HG02759 (cell line): ENCODE measurements at regions not wholly inside any gene's neighbourhood (a gene's known extent, or its start where the extent isn't known, plus 50 kb on each side); places are given as distances from the start of the nearest gene placed in this dataset.

Experiments
- ATAC-seq: cut with Tn5 transposase; IDR thresholded peaks from one replicate; pipeline ENCODE4 v1.9.1; 2021; ENCODE audit warnings: mild to moderate bottlenecking, moderate library complexity; ENCODE audit not compliant: unreplicated experiment

DNA sequence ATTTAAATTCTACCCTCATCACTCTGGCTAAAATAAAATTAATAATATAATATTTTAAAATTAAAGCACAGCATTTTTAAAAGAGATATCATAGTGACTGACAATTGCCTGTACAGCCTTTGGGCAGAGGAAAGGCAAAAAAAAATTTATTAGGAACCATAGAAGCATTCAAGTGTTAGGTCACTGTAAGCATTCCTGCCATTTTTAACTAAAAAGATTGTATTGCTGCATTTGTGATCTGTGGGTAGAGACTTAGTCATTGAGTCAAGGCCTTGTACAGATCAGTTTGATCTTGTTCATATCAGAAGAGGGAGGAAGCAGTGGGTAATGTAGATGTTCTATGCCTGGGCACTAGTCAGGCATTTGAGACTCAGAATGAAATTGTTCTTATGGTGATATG lies 109.9 kb downstream of the LYPLAL1 start:
- ATAC-seq = no peak

DNA sequence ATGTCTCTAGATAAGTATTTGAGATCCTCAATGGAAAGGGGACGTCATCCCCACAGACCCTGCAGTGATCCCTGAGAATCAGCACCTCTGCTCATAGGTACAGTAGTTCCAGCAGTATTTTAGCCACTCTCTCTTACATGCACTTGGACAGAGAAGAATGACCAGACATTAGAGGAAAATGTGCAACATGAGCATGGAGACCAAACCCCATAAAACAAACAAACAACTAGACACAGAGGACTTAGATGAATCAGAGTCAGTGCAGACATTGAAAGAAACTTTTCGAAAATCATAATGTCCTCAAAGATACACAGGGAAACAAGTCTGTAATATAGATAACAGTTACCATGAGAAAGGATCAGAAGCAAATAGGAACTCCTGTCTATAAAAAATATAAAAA lies 108.2 kb downstream of the LYPLAL1 start:
- ATAC-seq = no peak

DNA sequence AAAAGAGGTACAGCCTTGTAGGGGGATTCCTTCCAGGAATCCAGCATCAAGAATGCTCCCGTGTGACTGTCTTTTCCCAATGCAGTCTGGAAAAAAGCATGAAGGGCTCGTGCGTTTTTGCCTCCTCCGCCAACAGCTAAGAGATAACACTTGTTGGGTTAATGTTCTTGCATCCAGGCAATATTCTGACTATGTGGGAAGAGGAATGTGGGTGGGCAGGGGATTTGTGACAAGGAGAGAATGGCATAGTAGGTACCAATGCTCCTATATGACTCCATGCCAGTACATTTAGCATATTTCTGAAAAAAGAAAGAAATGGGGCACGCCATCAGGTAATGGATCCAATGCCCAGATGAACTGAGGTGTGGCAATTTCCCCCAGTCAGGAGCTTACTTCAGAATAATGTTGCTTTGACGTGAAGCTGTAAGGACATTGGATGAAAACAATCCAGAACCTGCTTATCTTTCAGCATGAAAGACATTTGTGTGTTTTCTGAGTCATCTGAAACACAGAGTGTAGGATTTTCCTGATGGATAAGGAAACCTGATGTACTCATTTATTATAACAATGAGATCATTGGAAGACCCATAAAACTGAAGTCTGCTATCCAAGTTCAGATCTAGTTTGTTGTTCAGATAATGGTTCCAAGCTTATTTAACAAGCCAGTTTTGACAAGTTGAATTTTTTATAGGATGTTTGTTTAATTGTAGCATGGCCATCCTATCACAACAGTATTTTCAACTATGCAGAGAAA lies 105.5 kb downstream of the LYPLAL1 start:
- ATAC-seq = no peak

DNA sequence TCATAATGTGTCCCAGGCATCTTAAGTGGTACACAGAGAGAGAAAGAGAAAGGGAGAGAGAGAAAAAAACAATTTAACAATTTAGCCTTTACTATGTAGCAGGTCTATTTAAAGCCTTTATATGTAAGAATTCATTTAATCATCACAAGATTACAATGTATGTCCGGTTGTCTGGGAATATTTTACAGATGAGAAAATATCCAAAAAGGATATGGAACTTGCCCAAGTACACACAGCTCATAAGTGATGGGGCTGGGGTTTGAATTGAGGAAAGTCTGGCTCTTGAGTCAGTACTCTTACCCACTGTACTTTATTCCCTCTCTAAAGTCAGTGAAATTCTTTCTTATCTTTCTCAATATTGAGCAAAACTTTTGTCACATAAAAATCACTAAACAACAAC lies 104.6 kb downstream of the LYPLAL1 start:
- no peak for ATAC-seq

DNA sequence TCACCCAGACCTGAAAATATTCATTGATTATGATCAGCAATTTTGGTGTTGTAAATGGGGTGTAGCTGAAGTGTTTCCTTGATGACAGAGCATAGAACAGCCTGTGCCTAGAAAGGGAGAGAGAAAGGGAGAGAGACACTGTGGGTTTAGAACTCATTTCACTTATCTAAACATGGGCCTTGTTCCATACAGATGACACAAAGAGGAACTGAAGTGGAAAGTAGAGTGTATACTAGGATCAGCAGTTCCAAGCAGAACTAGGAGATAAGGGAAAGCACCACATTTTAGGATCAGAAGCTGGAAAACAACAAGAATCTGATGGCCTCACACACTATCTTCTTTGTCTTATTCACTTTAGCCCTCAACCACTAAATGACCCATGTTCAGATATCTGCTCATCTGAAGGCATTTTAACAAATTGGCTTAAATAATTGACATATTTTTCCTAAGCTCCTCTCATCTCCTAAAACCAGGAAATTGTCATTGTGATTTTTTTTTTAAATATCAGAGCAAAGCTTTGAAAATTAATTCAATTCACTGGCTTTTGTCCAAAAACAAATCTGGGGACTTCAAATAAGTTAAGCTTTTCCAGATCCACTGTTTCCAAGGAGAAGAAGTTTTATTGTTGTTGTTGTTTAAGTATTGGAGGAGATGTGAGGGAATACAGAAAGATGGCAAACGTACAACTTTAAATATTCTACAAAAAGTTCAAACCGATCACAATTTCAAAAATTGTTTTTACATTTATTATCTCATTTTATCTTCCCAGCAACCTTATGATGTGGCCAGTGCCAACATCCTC lies 103.8 kb downstream of the LYPLAL1 start:
- ATAC-seq = no peak

DNA sequence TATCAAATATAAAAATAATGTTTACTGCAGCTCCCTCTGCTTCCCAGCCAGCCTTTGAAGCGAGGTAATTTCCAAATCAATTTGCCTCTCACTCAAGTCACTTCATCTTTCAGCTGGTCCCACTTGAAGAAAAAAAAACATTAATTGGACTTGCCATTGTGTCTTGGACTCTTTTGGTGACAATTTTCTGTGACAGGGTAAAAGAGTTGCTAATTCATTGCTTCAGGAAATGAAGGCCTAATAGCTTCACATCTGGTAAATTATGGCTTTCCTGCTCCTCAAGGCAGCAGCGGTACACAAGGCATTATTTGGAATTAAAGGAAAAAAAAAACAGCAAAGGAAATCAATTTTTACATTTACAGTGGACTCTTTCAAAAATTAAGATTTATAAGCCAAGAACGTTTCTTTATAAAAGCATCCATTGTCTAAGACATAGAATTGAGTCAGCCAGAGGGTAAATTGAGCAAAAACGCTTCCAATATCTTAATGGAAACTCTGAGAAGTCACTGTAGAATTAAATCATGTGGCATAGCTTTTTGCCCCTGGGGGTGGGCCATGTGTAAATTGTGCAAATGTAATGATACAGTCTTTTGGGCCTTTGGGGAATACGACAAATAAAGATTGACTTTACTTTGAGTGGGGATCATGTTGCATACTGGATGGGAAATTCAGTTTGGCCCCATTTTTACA lies 102.5 kb downstream of the LYPLAL1 start:
- ATAC-seq = no peak

DNA sequence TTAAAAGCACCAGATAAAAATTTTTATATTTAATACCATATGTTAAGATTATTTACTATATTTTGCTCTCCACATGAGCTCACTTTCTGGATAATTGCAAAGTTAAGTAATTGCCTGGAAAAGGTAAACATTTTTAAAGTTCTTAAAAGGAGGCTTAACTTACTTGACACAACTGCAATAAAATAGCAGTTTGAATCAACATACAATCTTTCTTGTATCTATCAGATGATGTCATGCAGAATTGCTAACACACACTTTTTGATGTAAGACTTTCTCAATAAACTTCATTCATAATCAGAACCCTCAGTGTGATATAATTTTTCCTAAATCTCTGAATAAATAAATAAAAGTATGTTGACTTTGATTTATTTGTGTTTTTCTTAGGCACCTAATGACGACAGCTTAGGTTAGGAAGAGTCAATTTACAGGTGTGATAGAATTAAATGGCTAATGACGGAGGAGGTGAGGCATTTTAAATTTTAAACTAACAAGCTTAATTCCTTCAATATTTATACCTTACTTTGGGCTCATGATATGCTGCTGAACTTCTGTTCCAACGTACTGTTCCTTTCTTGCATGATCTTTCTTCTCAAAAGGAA lies 99.5 kb downstream of the LYPLAL1 start:
- no peak for ATAC-seq

DNA sequence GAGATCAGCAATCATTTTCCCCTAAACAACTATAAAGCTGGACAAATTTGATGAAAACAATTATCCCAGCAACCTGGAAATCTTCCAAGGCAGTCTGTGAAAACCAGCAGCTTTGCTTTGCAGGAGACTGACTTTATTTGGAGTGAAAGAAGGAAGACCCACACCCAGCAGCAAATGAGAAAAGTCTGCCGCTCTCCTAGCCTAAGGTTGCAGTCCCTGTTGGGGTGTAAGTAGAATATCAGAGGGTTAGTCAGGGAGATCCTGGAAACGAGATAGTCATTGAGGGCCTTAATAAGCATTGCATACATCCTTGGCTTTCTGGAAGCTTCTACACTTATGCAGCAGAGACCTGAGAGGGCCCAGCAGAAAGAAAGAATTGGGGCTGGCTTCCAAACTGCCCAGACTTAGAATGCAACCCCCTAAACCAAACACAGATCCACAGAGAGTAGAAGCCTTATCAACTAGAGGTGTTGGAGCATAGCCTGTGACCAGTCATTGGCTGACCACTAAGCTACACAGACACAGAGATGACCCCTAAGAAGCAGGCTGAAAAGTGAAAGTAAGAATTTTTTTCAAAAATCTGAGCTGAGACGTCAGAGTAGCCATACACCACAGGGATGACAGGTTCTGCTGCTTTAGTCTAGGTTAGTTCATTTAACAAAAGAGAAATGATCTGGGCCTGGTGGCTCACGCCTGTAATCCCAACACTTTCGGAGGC lies 98.3 kb downstream of the LYPLAL1 start:
- ATAC-seq = no peak

DNA sequence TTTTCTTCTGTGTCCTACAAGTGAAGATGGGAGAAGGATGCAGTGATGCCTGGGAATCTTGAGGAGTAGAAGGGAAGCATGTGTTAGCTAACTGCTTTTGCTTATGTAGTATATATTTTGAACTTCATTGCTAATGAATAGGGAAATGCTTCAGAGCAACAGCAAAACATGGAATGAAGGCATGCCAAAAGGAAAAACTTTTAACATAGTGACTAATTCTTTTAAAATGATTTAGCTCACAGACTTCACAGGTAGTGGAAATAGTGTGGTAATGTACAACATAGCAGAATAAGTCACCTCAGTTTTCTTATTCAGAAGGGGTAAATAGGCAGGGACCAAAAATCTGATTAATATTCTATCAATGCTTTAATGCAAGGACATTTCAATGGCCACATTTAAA lies 95.5 kb downstream of the LYPLAL1 start:
- no peak for ATAC-seq

DNA sequence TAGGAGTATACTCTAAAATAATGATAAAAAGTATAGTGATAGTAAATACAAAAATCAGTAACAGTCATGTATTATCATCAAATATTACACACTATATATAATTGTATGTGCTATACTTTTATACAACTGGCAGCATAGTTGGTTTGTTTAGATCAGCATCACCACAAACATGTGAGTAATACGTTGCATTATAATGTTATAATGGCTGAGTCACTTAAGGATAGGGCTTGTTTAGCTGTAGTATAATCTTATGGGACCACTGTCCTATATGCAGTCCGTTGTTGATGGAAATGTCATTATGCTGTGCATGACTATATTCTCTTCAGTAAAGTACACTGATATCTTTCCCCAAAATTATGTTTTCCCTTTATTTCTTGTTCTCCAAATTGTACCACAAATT lies 92.8 kb downstream of the LYPLAL1 start:
- ATAC-seq = no peak

DNA sequence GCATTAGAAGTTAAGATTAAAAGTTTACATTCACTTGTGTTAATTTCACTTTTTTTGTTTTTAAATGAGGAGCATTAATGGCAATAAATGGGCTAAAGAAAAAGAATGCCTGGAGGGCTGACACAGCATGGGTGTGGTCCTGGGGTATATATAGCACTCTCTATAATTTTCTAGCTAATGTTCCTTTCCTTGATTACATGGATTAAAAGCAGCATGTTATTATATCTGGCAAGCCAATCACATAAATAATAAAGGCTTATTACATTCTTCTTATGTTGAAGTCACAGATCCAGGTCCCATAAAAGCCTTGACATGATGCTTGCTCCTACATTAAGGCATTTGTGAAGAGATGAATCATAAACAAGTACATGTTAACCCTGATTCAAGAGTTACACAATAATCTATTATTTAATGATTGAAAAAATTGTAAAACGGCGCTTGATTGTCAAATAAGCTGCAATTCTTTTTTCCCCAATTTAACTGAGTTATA lies 91.4 kb downstream of the LYPLAL1 start:
- no peak for ATAC-seq

DNA sequence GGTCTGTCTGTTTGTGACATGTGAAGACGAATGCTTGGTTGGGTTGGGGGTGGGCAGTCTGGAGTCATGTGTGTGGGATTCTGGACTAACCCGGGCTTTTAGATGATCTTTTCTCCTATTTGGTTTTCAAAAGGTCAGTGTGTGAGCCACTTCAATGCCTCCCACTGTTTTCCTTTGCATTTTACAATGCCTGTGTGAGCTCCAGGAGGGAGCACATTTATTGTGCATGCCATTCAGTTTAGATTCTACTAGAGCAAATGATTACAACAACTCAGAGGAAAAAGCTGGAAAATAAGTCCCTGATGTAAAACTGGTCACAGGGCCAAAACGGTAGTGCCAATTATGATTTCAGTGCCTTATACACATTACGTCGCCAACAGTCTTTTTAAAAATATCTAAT lies 90.9 kb downstream of the LYPLAL1 start:
- ATAC-seq = no peak
